HG03342 (cell line): ENCODE measurements at regions not wholly inside any gene's neighbourhood (a gene's known extent, or its start where the extent isn't known, plus 50 kb on each side); places are given as distances from the start of the nearest gene placed in this dataset.
"Not testable (repeated sequence)": the region's sequence is repeated elsewhere in the genome, so short reads cannot be mapped to it uniquely, and the experiment has no call there.

ENCODE experiments used
- ATAC-seq: cut with Tn5 transposase; IDR thresholded peaks from one replicate; pipeline ENCODE4 v1.9.1; 2021; ENCODE audit warnings: mild to moderate bottlenecking, moderate library complexity; ENCODE audit not compliant: unreplicated experiment

DNA sequence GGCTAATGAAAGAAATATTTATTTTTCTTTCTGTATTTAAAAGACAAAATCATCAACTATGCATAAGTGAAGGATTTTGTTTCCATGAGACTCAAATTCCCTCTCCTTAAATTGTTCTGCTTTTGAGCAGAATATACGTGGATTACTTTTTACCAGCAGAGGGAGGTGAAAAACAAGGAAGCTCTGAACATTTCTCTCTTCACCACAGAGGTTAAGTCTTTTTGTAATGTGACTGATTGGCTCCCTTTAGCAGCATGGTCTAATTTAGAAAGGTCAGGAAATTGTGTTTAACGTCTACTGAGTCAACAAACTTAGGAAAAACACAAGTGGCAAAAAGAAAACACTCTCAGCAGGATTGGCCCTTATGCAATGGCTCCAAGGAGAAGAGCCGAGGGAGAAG, 55.1 kb upstream of the F9 start:
- no peak for ATAC-seq

DNA sequence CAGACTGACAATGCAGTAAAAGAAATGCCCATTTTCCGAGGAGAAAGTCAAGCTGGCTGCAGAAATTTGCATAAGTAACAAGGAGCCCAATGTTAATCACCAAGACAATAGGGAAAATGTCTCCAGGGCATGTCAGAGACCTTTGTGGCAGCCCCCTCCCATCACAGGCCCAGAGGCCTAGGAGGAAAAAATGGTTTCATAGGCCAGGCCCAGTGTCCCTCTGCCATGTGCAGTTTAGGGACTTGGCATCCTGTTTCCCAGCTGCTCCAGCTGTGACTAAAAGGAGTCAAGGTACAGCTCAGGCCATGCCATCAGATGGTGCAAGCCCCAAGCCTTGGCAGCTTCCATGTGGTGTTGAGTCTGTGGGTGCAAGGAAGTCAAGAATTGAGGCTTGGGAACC, 68.6 kb upstream of the F9 start:
- not testable (repeated sequence) for ATAC-seq

DNA sequence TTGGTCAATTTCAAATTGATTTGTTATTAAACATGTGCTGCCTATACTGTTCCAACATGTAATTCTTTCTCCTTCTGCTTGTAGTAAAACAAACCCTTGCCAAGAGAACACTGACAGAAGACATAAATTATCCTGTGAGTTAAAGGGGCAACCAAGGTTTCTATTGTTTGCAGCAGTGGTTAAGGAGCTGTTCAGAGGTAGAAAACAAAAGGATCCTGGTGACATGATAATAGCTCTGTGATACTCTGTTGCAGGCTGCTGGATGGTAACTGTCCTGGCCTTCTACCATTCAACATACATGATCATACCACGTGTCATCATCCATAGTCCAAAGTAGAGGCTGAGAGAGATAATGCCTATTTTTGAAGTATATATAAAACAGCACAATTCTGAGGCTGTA, 75.8 kb upstream of the F9 start:
- no peak for ATAC-seq

DNA sequence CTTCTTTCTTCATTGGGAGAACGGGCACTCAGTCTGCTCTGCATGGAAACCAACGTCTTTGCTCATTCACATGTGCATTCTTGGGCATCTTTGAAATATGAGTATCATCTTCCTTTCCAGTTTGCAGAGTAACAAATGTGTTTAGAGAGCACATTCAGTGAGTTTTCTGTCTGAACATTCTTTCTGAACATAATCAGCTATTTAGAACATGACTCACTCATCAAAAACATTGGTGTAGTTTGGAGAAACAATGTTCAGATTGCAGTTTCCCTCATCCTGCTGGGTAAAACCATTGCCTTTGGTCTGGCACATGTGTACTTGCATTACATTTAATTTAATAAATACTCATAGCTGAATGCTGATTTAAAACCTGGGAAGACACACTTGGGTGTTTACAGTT, 81.5 kb upstream of the F9 start:
- no peak for ATAC-seq

DNA sequence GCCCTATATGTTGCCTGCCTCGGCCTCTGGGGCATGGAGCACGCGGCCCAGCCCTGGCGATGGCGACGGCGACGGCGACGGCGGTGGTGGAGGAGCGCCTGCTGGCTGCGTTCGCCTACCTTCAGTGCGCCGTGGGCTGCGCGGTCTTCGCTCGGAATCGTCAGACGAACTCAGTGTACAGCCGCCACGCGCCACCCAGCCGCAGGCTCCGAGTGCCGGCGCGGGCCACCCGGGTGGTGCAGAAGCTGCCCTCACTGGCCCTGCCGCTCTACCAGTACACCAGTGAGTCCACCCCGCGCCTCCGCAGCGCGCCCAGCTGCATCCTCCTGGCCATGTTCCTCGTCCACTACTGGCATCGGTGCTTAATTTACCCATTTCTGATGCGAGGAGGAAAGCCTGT, 83.7 kb upstream of the F9 start:
- ATAC-seq: no peak

DNA sequence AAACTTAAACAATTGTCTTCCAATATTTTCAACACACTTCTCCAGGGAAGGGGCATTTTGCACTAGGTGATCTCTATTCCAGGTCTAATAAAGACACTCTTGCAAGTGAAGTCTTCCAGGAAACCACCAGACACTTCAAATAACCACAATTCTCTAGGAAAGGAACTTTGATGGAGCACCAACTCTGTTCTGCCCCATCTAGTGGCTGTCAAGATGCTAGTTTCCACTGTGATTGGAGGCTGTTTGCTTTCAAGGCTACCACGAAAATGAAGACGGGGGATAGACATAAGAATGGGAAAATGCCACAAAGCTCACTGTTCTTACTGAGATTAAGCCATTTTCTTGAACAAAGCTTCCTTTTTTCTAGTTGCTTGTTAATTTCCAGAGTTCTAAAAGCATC, 100.6 kb upstream of the F9 start:
- ATAC-seq: no peak

DNA sequence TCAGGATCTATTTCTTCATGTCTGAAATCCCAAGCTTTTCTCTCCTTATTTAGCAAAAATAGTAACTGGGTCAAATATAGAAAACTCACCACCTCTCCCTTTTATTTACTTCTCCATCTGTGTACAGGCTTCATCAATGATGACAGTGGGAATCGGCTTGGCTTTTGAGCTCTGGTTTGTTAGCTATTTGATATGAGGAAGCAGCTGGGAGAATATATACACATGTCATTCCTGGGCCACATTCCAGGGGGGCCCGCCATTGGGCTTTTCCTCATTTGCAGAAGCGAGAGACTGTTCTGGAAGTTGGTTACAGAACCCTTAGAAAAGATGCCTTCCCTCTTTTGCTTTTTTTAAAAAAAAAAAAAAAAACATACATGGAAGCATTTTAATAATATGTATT, 107.4 kb upstream of the F9 start:
- ATAC-seq: no peak

DNA sequence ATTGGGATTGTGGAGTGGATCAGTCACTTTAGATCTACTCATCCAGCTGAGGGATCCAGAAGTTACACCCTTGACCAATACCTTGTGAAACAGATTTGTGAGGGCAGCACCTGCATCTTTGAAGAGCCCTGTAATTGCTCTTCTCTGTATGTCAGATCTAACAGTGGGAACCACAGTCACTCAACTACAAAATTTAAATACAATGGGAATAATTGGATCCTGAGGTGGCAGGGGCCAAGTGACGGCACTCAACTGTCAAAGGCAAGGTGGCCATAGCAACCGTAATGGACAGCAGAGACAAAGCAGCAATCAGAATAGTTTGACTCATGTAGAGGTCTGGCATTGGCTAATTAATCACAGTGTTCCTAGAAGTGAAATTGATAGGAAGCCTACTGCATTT, 132.3 kb upstream of the F9 start:
- ATAC-seq: not testable (repeated sequence)

DNA sequence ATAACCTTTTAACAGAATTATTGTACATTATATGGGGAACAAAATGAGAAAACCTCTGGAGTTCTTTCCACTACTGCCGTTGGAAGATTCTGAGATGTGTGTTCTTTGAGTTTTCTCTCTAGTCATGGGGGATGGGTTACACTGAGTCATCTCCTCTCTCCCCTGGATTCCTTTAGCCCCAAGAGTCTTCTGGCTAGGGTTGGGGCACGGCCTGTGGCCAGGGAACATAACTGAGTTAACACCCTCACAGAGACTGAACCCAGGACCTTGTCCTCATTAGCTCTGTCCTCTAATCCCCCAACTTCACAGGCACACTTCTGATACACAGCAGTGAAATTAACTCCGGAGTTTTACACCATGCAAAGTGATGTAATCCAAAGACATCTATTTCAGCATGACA, 142.3 kb upstream of the F9 start:
- ATAC-seq: no peak

DNA sequence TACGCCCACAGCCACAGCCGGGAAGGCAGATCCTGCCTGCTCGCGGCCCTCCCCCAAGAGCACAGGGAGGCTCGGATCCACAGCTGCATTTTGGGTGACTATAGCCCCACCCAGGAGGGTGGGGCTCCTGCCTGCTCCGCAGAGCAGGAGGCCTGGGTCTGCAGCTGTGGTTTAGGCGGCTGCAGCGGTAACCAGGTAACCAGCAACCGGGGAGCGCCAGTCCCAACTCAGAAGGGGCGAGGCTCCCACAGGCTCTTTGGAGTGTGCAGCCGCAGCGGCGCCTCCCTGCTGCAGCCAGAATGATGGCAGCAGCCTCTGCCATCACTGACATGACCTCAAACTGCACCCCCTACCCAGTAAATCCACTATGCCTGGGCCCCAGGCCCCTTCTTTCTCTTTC, 148.0 kb upstream of the F9 start:
- no peak for ATAC-seq

DNA sequence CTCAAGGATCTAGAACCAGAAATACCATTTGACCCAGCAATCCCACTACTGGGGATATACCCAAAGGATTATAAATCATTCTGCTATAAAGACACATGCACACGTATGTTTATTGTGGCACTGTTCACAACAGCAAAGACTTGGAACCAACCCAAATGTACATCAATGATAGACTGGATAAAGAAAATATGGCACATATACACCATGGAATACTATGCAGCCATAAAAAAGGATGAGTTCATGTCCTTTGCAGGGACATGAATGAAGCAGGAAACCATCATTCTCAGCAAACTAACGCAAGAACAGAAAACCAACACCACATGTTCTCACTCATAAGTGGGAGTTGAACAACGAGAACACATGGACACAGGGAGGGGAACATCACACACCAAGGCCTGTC, 154.0 kb upstream of the F9 start:
- not testable (repeated sequence) for ATAC-seq

DNA sequence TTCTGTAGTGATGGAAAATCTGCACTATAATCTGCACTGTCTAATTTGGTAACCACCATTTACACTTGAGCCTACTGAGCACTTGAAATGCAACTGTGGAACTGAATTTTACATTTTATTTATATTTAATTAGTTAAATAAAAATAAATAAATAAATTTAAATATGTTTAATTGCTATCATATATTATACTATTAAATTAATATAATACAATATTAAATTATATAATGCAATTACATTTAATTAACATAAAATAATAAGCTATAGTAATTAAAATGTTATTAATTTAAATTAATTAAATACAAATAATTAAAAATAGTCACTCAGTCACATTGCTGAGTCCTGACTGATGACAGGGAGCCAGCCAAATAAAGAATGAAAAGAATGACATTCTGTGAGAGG, 170.2 kb upstream of the F9 start:
- no peak for ATAC-seq

DNA sequence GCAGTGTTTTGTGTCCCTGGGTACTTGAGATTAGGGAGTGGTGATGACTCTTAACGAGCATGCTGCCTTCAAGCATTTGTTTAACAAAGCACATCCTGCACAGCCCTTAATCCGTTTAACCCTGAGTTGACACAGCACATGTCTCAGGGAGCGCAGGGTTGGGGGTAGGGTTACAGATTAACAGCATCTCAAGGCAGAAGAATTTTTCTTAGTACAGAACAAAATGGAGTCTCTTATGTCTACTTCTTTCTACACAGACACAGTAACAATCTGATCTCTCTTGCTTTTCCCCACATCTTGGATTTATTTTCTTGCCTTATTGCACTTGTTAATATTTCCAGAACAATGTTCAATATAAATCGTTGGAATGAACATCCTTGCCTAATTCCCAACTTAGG, 187.9 kb upstream of the F9 start:
- ATAC-seq: not testable (repeated sequence)

DNA sequence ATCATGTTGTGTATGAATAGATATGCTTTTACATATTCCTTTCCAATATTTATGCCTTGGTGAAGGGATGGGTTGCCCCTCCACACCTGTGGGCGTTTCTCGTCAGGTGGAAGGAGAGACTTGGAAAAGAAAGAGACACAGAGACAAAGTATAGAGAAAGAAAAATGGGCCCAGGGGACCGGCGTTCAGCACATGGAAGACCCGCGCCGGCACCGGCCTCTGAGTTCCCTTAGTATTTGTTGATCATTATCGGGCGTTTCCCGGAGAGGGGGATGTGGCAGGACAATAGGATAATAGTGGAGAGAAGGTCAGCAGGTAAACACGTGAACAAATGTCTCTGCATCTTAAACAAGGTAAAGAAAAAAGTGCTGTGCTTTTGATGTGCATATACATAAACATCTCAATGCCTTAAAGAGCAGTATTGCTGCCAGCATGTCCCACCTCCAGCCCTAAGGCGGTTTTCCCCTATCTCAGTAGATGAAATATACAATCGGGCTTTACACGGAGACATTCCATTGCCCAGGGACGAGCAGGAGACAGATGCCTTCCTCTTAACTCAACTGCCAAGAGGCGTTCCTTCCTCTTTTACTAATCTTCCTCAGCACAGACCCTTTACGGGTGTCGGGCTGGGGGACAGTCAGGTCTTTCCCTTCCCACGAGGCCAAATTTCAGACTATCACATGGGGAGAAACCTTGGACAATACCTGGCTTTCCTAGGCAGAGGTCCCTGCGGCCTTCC, 188.5 kb upstream of the F9 start:
- not testable (repeated sequence) for ATAC-seq

DNA sequence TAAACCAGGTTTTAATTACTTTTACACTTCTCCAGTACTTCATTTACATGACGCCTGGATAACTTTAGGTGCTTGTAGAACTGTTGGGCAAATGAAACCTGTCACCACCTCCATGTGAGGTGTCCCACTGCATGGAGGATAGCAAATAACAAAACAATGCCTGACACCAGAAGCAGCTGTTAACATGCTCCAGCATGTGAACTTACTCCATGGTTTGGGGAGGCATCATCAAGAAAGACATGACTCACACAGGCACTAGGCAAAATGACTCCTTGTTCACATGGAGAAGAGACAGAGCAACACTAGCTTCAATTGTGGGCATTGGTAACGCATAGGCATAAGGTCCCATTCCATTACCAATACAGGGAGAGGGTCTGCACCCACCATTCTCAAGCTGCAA, 198.1 kb upstream of the F9 start:
- no peak for ATAC-seq

DNA sequence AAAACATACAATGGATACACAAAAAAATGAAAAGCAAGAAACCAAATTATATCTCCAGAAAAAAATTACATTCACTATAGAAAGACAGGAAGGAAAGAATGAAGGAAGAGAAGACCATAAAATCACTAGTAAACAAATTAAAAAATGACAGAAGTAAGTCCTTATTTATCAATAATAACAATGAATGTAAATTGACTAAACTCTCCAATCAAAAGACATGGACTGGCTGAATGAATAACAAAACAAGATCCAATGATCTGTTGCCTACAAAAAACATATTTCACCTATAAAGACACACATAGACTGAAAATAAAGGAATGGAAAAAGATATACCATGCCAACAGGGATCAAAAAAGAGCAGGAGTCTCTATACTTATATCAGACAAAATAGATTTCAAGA, 203.2 kb upstream of the F9 start:
- no peak for ATAC-seq

DNA sequence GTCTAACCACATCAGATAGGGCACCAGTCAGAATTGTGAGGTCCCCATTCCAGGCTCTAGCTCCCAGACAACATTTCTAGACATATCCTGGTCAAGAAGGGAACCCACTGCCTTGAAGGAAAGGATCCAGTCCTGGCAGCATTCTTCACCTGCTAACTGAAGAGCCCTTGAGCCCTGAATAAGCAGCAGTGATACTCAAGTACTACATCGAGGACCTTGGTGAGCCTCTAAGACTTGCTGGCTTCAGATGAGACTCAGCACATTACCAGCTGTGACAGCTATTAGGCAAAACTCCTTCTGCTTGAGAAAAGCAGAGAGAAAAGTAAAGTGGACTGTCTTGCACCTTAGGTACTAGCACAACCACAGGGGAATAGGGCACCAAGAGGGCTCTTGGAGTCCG, 205.8 kb upstream of the F9 start:
- no peak for ATAC-seq

DNA sequence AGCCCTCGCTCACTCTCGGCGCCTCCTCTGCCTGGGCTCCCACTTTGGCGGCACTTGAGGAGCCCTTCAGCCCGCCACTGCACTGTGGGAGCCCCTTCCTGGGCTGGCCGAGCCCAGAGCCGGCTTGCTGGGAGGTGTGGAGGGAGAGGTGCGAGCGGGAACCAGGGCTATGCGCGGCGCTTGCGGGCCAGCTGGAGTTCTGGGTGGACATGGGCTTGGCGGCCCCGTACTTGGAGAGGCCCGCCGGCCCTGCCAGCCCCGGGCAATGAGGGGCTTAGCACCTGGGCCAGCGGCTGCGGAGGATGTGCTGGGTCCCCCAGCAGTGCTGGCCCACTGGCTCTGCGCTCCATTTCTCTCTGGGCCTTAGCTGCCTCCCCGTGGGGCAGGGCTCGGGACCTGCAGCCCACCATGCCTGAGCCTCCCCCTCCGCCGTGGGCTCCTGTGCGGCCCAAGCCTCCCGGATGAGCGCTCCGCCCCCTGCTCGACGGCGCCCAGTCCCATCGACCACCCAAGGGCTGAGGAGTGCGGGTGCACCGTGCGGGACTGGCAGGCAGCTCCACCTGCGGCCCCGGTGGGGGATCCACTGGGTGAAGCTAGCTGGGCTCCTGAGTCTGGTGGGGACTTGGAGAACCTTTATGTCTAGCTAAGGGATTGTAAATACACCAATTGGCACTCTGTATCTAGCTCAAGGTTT, 209.7 kb upstream of the F9 start:
- not testable (repeated sequence) for ATAC-seq

DNA sequence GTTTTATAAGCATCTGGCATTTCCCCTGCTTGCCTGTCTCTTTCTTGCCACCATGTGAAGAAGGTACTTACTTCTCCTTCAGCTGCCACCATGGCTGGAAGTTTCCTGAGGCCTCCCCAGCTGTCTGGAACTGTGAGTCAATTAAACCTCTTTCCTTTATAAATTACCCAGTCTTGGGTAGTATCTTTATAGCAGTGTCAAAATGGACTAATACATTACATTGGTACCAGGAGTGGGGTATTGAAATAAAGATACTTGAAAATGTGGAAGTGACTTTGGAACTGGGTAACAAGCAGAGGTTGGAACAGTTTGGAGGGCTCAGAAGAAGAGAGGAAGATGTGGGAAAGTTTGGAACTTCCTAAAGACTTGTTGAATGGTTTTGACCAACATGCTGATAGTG, 223.9 kb upstream of the F9 start:
- not testable (repeated sequence) for ATAC-seq

DNA sequence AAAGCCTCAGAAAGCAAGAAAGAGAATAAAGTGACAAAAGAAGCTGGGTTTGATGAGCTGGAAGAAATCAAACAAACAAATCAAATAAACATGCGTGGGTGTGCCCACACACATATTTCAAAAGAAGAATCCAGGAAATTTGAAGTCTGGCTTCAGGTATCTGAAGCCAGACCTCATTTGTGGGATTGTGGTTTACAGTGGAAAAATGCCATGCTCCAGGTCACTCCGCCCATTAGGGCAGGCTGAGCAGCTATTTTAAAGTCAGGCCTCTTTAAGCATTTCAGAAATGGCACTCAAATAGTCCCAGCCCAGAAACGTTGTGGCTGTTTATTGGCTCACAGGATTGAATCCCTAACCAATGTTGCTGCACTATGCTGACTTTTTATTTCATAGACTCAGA, 226.1 kb upstream of the F9 start:
- ATAC-seq: no peak

DNA sequence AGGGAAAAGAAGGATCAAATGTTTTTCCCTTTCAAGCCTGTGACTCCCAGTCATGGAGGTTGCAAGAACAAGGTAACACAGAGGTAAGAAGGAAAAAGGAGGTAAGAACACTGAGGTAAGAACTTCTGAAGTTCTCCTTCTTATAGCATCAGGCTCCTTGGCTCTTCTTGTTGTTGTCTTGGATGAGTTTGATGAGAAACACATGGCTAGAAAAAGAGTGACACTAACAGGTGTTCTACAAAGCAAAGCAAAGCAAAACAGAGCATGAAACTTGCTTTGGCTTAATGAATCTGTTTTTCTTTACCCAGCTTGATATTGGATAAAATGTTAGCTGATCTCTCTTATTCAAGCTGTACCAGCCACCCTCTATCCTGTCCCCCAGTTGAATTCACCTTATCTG, 231.2 kb upstream of the F9 start:
- ATAC-seq: no peak

DNA sequence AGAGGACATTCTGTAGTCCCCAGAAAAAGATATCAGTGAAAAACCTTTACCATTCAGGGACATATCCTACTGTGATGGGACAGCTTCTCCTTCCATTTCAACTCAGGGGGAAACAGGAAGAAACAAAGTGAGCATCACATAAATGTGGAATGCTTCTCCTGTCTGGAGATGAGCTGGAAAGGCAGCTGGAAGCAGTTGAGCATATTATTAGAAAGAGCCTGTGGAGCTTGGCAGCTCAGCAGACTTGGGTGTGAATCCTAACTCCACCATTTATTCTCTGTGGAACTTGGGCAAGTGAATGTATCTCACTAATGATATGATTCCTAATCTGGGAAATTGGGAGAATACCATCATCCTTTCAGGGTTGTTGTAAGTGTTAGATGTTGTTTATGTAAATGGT, 232.1 kb upstream of the F9 start:
- ATAC-seq: no peak

DNA sequence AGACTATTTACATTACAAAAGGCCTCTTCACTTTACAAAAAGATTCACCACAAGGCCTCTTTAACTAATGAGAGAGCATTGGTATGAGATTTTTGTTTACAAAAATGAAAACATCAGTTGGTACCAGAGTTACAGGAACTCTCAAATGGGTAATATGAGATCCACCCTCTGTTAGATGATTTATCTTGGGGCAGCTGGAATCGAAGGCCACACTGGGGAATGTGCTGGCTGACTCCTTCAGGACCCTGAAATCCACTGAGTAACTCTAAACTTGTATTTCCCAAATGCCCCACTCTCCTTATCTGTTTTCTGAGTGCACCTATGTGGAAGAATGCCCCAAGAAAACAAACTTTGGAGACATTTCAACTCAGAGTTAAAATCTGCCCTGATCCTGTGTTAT, 232.9 kb upstream of the F9 start:
- ATAC-seq: no peak
